ENCODE measurements at regions not wholly inside any gene's neighbourhood (a gene's known extent, or its start where the extent isn't known, plus 50 kb on each side); places are given as distances from the start of the nearest gene placed in this dataset.

- TF ChIP-seq CTCF (IDR thresholded peaks at IDR 0.05 in 2 of 3, conservative IDR thresholded peaks at IDR 0.05 in 1 of 3; ENCODE audit: borderline replicate concordance in 1 of 3, insufficient read depth in 1 of 3, low read depth in 2 of 3, low read length in 2 of 3) = no peak
- no peak for TF ChIP-seq MAX (IDR thresholded peaks at IDR 0.05)
- TF ChIP-seq POLR2AphosphoS5 (IDR thresholded peaks at IDR 0.05; ENCODE audit: low read depth, low read length) = no peak
- TF ChIP-seq JUND (IDR thresholded peaks at IDR 0.05) = no peak
- no peak for TF ChIP-seq YY1 (IDR thresholded peaks at IDR 0.05; ENCODE audit: extremely low read depth, insufficient replicate concordance, low read depth, low read length)
- no peak for TF ChIP-seq SP1 (IDR thresholded peaks at IDR 0.05; ENCODE audit: low read depth)
- TF ChIP-seq REST (IDR thresholded peaks at IDR 0.05; ENCODE audit: low read depth) = no peak
- no peak for TF ChIP-seq POLR2A (IDR thresholded peaks at IDR 0.05; ENCODE audit: borderline replicate concordance, extremely low read depth, insufficient read depth, insufficient read length)
- no peak for TF ChIP-seq ATF3 (IDR thresholded peaks at IDR 0.05)
- TF ChIP-seq EZH2phosphoT487 (IDR thresholded peaks at IDR 0.05; ENCODE audit: borderline replicate concordance) = no peak
- TF ChIP-seq EZH2 (IDR thresholded peaks at IDR 0.05) = no peak
- TF ChIP-seq FOSL1 (IDR thresholded peaks at IDR 0.05; ENCODE audit: low read depth) = no peak
These were observed 57.6 kb downstream of the NCOR2 start for GRCh38 chr12:124509676-124510300.
